ENCODE measurements at regions not wholly inside any gene's neighbourhood (a gene's known extent, or its start where the extent isn't known, plus 50 kb on each side); places are given as distances from the start of the nearest gene placed in this dataset.

DNA sequence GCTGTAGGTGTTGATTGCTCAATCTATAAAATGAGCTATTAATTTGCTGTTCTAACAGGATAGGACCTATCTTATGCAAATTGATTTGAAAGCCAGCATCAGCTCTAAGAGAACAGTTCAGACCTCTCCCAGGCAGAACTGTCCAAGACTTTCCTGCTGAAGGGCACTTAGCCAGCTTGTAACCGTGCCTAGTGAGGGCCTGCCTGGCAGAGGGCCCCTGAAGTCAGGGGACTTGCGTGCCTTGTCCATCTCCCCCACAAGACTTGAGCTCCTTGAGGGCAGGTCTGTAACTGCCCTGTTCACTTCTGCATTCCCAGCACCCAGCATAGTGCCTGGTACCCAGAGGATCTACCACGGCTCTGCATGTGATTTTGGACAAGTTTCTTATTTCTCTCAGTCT is 293.4 kb downstream of the CDK5RAP2 start:
- Histone ChIP-seq H3K9ac (ENCODE audit: extremely low read depth, insufficient read length, low read length) (no peak overlapping the region), H2BK12ac (ENCODE audit: insufficient read length, low read depth, low read length) (no peak overlapping the region), H2BK120ac (ENCODE audit: low read depth, low read length, poor library complexity, severe bottlenecking) (no peak overlapping the region), H3K14ac (ENCODE audit: insufficient read depth, low read length) (no peak overlapping the region), H3K27ac (ENCODE audit: insufficient read length, low read depth, low read length) (no peak overlapping the region), H3K23me2 (ENCODE audit: insufficient read length, low read depth, low read length, poor library complexity, severe bottlenecking) (no peaks in the 10 kb centered on the region), H3K56ac (ENCODE audit: insufficient read length, low read depth, low read length) (no peak overlapping the region), H4K20me1 (ENCODE audit: control insufficient read depth, insufficient read depth, insufficient read length) (no peaks in the 10 kb centered on the region), H3K4me1 (ENCODE audit: insufficient read depth, low read length) (no peaks in the 10 kb centered on the region), H3K18ac (ENCODE audit: insufficient read length, low read depth, low read length) (no peak overlapping the region), H4K8ac (replicated peaks; ENCODE audit: insufficient read length, low read depth, low read length) (no peak overlapping the region), H3K4me2 (ENCODE audit: insufficient read depth, insufficient read length, low read length) (no peak overlapping the region), H3K4ac (ENCODE audit: low read depth, low read length) (no peak overlapping the region), H3T11ph (ENCODE audit: low read length) (no peak overlapping the region), H2BK20ac (ENCODE audit: low read depth, low read length, poor library complexity, severe bottlenecking) (no peak overlapping the region), H2AK5ac (ENCODE audit: insufficient read length, low read length) (no peak overlapping the region), H3K9me3 (ENCODE audit: control insufficient read depth, low read depth, low read length) (no peaks in the 10 kb centered on the region), H3K79me2 (ENCODE audit: insufficient read depth, low read length) (no peaks in the 10 kb centered on the region), H3K27me3 (ENCODE audit: insufficient read depth, low read length) (no peaks in the 10 kb centered on the region), H2BK5ac (ENCODE audit: insufficient read length, low read length) (no peak overlapping the region), H2AFZ (ENCODE audit: low read length) (no peak overlapping the region), H2BK15ac (ENCODE audit: low read depth, low read length) (no peak overlapping the region), H4K5ac (ENCODE audit: insufficient read length, low read depth, low read length) (no peak overlapping the region), H4K91ac (ENCODE audit: insufficient read length, low read depth, low read length) (no peak overlapping the region), H3K79me1 (ENCODE audit: insufficient read depth, low read depth, low read length, poor library complexity, severe bottlenecking) (no peaks in the 10 kb centered on the region), H3K23ac (ENCODE audit: insufficient read length, low read depth, low read length) (no peak overlapping the region)
- TF ChIP-seq CTCF (conservative IDR thresholded peaks at IDR 0.05), result no peak
- Mint-ChIP-seq H3K27me3 (ENCODE audit: low read depth) (no peaks in the 10 kb centered on the region), H3K4me1 (peaks cover 3% of the 10 kb centered on the region in 2 experiments), H3K4me3 (no peak overlapping the region), H3K9me3 (peaks cover 4 to 6% of the 10 kb centered on the region in 2 experiments; a peak in 3 of 5 replicates), H3K27ac (no peak overlapping the region), H3K36me3 (ENCODE audit: insufficient read depth in 1 of 3, low read depth in 3 of 3) (peaks cover 0 to 7% (median 0%) of the 10 kb centered on the region in 3 experiments; a peak in 2 of 7 replicates)
- WGBS (ENCODE audit: extremely low coverage, insufficient read length, low lambda C conversion rate), result no CpG with 5 or more reads among the region's 3 CpGs
- no peak for DNase-seq

Measured in H9 (cell line).